Epithelial cell of esophagus (primary cell): ENCODE measurements at regions not wholly inside any gene's neighbourhood (a gene's known extent, or its start where the extent isn't known, plus 50 kb on each side); places are given as distances from the start of the nearest gene placed in this dataset.

Source experiments
- DNase-seq: peaks from one replicate; pipeline ENCODE4 v3.0.0; 2010; ENCODE audit warnings: low read depth
- H3K4me3 ChIP-seq: 2 replicates; pipeline ENCODE4 v1.5.1; 2011; ENCODE audit warnings: mild to moderate bottlenecking, low read length, control low read depth
- CTCF ChIP-seq: IDR thresholded peaks from 2 replicates; pipeline ENCODE4 v1.5.1; 2011; ENCODE audit warnings: low read depth, mild to moderate bottlenecking, low read length, control low read depth, inconsistent platforms; ENCODE audit not compliant: insufficient read depth; ENCODE audit errors: missing control alignments

GRCh38 chr16:54503856-54504219 lies 217.3 kb upstream of the IRX3 start:
- no peak for TF ChIP-seq CTCF
- no peak for DNase-seq
- H3K4me3 ChIP-seq, result no peak overlapping the region

- TF ChIP-seq CTCF, result no peak
- H3K4me3 ChIP-seq, result no peak overlapping the region
- no peak for DNase-seq
Observed at GRCh38 chr16:54503011-54503855, 216.6 kb upstream of the IRX3 start.

GRCh38 chr16:54501797-54502196 lies 215.2 kb upstream of the IRX3 start:
- H3K4me3 ChIP-seq, result no peak overlapping the region
- no peak for TF ChIP-seq CTCF
- no peak for DNase-seq

GRCh38 chr16:54493594-54493993 lies 207.0 kb upstream of the IRX3 start:
- no peak overlapping the region for H3K4me3 ChIP-seq
- DNase-seq, result no peak
- TF ChIP-seq CTCF, result no peak

- no peak for TF ChIP-seq CTCF
- H3K4me3 ChIP-seq, result no peak overlapping the region
- no peak for DNase-seq
Observed at GRCh38 chr16:54493061-54493460, 206.5 kb upstream of the IRX3 start.

GRCh38 chr16:54490112-54490488 lies 203.5 kb upstream of the IRX3 start:
- no peak for TF ChIP-seq CTCF
- DNase-seq, result no peak
- no peak overlapping the region for H3K4me3 ChIP-seq

- TF ChIP-seq CTCF, result no peak
- DNase-seq, result no peak
- no peak overlapping the region for H3K4me3 ChIP-seq
Observed at GRCh38 chr16:54489225-54490111, 202.9 kb upstream of the IRX3 start.
